HG02938 (cell line): ENCODE measurements at regions not wholly inside any gene's neighbourhood (a gene's known extent, or its start where the extent isn't known, plus 50 kb on each side); places are given as distances from the start of the nearest gene placed in this dataset.
"Not testable (repeated sequence)": the region's sequence is repeated elsewhere in the genome, so short reads cannot be mapped to it uniquely, and the experiment has no call there.

Source experiments
- ATAC-seq: cut with Tn5 transposase; IDR thresholded peaks from one replicate; pipeline ENCODE4 v1.9.1; 2021; ENCODE audit warnings: mild to moderate bottlenecking, moderate library complexity; ENCODE audit not compliant: unreplicated experiment

- ATAC-seq, result no peak
Measured at GRCh38 chr2:147331790-147332419, 512.9 kb upstream of the ACVR2A start.

- ATAC-seq, result no peak
Measured at GRCh38 chr2:147330925-147331324, 513.9 kb upstream of the ACVR2A start.

GRCh38 chr2:147327613-147328012, 517.2 kb upstream of the ACVR2A start:
- ATAC-seq, result no peak

- ATAC-seq, result no peak
Measured at GRCh38 chr2:147325990-147326389, 518.8 kb upstream of the ACVR2A start.

- no peak for ATAC-seq
Measured at GRCh38 chr2:147320146-147320545, 524.7 kb upstream of the ACVR2A start.

GRCh38 chr2:147311058-147311430, 533.8 kb upstream of the ACVR2A start:
- ATAC-seq, result no peak

- ATAC-seq, result no peak
Measured at GRCh38 chr2:147310335-147311057, 534.3 kb upstream of the ACVR2A start.

- peak; percentile 95 for ATAC-seq
Measured at GRCh38 chr2:147297820-147298219, 547.0 kb upstream of the ACVR2A start.

GRCh38 chr2:147294825-147295392, 549.9 kb upstream of the ACVR2A start:
- no peak for ATAC-seq

GRCh38 chr2:147293991-147294824, 550.6 kb upstream of the ACVR2A start:
- ATAC-seq, result no peak

GRCh38 chr2:147288131-147288530, 556.7 kb upstream of the ACVR2A start:
- no peak for ATAC-seq

GRCh38 chr2:147275943-147276342, 568.9 kb upstream of the ACVR2A start:
- ATAC-seq, result no peak

- no peak for ATAC-seq
Measured at GRCh38 chr2:147273628-147274027, 571.2 kb upstream of the ACVR2A start.

GRCh38 chr2:147273106-147273505, 571.7 kb upstream of the ACVR2A start:
- ATAC-seq, result no peak

- ATAC-seq, result not testable (repeated sequence)
Measured at GRCh38 chr2:147269581-147269980, 575.2 kb upstream of the ACVR2A start.

GRCh38 chr2:147260241-147260640, 584.6 kb upstream of the ACVR2A start:
- ATAC-seq, result no peak

GRCh38 chr2:147255812-147256211, 589.0 kb upstream of the ACVR2A start:
- no peak for ATAC-seq

- ATAC-seq, result peak; percentile 65
Measured at GRCh38 chr2:147250652-147251356, 594.0 kb upstream of the ACVR2A start.

- no peak for ATAC-seq
Measured at GRCh38 chr2:147247749-147248148, 597.1 kb upstream of the ACVR2A start.

GRCh38 chr2:147242445-147242844, 602.4 kb upstream of the ACVR2A start:
- no peak for ATAC-seq

GRCh38 chr2:147236601-147237000, 608.2 kb upstream of the ACVR2A start:
- no peak for ATAC-seq
